Mesendoderm (in vitro differentiated cells): ENCODE measurements at regions not wholly inside any gene's neighbourhood (a gene's known extent, or its start where the extent isn't known, plus 50 kb on each side); places are given as distances from the start of the nearest gene placed in this dataset.
A peak's percentile ranks its signal among the peaks of the same experiment; 100 is the strongest.

Source experiments
- DNase-seq: peaks from one replicate; pipeline ENCODE4 v3.0.0; 2013
- H2AK5ac ChIP-seq: 2 replicates; pipeline ENCODE4 v1.6.1; 2013; ENCODE audit warnings: low read length, inconsistent platforms
- H2BK120ac ChIP-seq: 2 replicates; pipeline ENCODE4 v1.6.1; 2013; ENCODE audit warnings: low read depth, mild to moderate bottlenecking, low read length, moderate library complexity, mixed read lengths
- H2BK15ac ChIP-seq: replicated peaks from 2 replicates; pipeline ENCODE4 v1.6.1; 2013; ENCODE audit warnings: low read depth, mild to moderate bottlenecking, moderate library complexity
- H2BK5ac ChIP-seq: 2 replicates; pipeline ENCODE4 v1.6.1; 2013; ENCODE audit warnings: low read length, inconsistent platforms
- H3K18ac ChIP-seq: 2 replicates; pipeline ENCODE4 v1.6.1; 2013; ENCODE audit warnings: mild to moderate bottlenecking, low read length, mixed read lengths
- H3K23ac ChIP-seq: one replicate; pipeline ENCODE4 v1.6.1; 2013; ENCODE audit warnings: low read length
- H3K27ac ChIP-seq: 2 replicates; pipeline ENCODE4 v1.5.1; 2013; ENCODE audit warnings: low read depth, mild to moderate bottlenecking, inconsistent platforms, low read length, moderate library complexity
- H3K27me3 ChIP-seq: 2 replicates; pipeline ENCODE4 v1.6.1; 2013; ENCODE audit warnings: low read length, control low read depth, mild to moderate bottlenecking, inconsistent platforms; ENCODE audit not compliant: insufficient read depth, poor library complexity
- H3K36me3 ChIP-seq: 2 replicates; pipeline ENCODE4 v1.6.1; 2013; ENCODE audit warnings: low read length, inconsistent platforms; ENCODE audit not compliant: control insufficient read depth, insufficient read depth
- H3K4ac ChIP-seq: one replicate; pipeline ENCODE4 v1.6.1; 2013; ENCODE audit warnings: low read depth, mild to moderate bottlenecking, low read length, moderate library complexity
- H3K4me1 ChIP-seq: 2 replicates; pipeline ENCODE4 v1.6.1; 2013; ENCODE audit warnings: low read depth, low read length, inconsistent platforms; ENCODE audit not compliant: control insufficient read depth
- H3K4me2 ChIP-seq: 2 replicates; pipeline ENCODE4 v1.6.1; 2013; ENCODE audit warnings: low read length
- H3K4me3 ChIP-seq: 2 replicates; pipeline ENCODE4 v1.5.1; 2013; ENCODE audit warnings: mild to moderate bottlenecking, low read length
- H3K56ac ChIP-seq: one replicate; pipeline ENCODE4 v1.6.1; 2013; ENCODE audit warnings: low read length
- H3K79me1 ChIP-seq: 2 replicates; pipeline ENCODE4 v1.6.1; 2013; ENCODE audit warnings: low read length, inconsistent platforms
- H3K79me2 ChIP-seq: 2 replicates; pipeline ENCODE4 v1.6.1; 2013; ENCODE audit warnings: mild to moderate bottlenecking, low read length; ENCODE audit not compliant: control insufficient read depth, insufficient read depth
- H3K9ac ChIP-seq: 2 replicates; pipeline ENCODE4 v1.6.1; 2013; ENCODE audit warnings: low read length, inconsistent platforms
- H4K5ac ChIP-seq: one replicate; pipeline ENCODE4 v1.6.1; 2013; ENCODE audit warnings: low read length
- H4K8ac ChIP-seq: one replicate; pipeline ENCODE4 v1.6.1; 2013; ENCODE audit warnings: low read depth, mild to moderate bottlenecking, control low read depth, low read length, moderate library complexity
- WGBS: extraction: QIAGEN DNeasy Blood & Tissue Kit; methylation state at CpG from one replicate; pipeline ENCODE4 v1.1.7; 2013; ENCODE audit warnings: low lambda C conversion rate, missing lambda C conversion rate; ENCODE audit not compliant: insufficient coverage; ENCODE audit errors: extremely low coverage; 5-methylcytosine and 5-hydroxymethylcytosine counted together

DNA sequence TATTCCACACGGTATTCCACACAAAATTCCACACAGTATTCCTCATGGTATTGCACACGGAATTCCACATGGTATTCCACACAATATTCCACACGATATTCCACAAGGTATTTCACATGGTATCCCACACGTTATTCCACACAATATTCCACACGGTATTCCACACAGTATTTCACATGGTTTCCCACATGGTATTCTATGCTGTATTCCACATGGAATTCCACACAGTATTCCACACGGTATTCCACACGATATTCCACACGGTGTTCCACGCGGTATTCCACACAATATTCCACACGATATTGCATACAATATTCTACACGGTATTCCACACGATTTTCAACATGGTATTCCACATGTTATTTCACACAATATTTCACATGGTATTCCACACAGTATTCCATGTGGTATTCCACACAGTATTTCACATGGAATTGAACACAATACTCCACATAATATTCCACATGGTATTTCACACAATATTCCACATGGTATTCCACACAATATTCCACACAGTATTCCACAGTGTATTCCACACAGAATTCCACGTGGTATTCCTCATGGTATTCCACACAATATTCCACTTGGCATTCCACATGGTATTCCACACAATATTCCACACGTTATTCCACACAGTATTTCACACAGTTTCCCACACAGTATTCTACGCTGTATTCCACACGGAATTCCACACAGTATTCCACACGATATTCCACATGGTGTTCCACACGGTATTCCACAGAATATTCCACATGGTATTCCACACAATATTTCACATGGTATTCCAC, 136.0 kb upstream of the CHST15 start:
- H3K4me2 ChIP-seq, result no peak overlapping the region
- no peak overlapping the region for H3K4ac ChIP-seq
- H3K79me2 ChIP-seq, result no peaks in the 10 kb centered on the region
- no peak overlapping the region for H3K4me3 ChIP-seq
- no peaks in the 10 kb centered on the region for H3K4me1 ChIP-seq
- H2BK15ac ChIP-seq, result no peak overlapping the region
- no peaks in the 10 kb centered on the region for H3K79me1 ChIP-seq
- H3K23ac ChIP-seq, result no peak overlapping the region
- no peak overlapping the region for H3K56ac ChIP-seq
- no peak overlapping the region for H4K5ac ChIP-seq
- H3K27me3 ChIP-seq, result no peaks in the 10 kb centered on the region
- H2BK5ac ChIP-seq, result no peak overlapping the region
- no peak overlapping the region for H3K27ac ChIP-seq
- no peak overlapping the region for H3K9ac ChIP-seq
- no peak overlapping the region for H4K8ac ChIP-seq
- no peak overlapping the region for H2AK5ac ChIP-seq
- no CpG with 5 or more reads among the region's 19 CpGs for WGBS
- no peak for DNase-seq
- H3K36me3 ChIP-seq, result no peaks in the 10 kb centered on the region
- no peak overlapping the region for H2BK120ac ChIP-seq
- no peak overlapping the region for H3K18ac ChIP-seq

GRCh38 chr10:124228471-124228870, 135.1 kb upstream of the CHST15 start:
- no peak overlapping the region for H2BK5ac ChIP-seq
- no peaks in the 10 kb centered on the region for H3K79me2 ChIP-seq
- H3K36me3 ChIP-seq, result no peaks in the 10 kb centered on the region
- H3K9ac ChIP-seq, result no peak overlapping the region
- no peak overlapping the region for H4K8ac ChIP-seq
- no peak overlapping the region for H3K56ac ChIP-seq
- no peak overlapping the region for H2AK5ac ChIP-seq
- WGBS, result no CpG with 5 or more reads among the region's 2 CpGs
- H3K18ac ChIP-seq, result no peak overlapping the region
- no peak overlapping the region for H3K4me2 ChIP-seq
- no peak overlapping the region for H2BK120ac ChIP-seq
- no peaks in the 10 kb centered on the region for H3K4me1 ChIP-seq
- H3K27me3 ChIP-seq, result no peaks in the 10 kb centered on the region
- H3K27ac ChIP-seq, result no peak overlapping the region
- no peak overlapping the region for H2BK15ac ChIP-seq
- DNase-seq, result no peak
- H3K79me1 ChIP-seq, result no peaks in the 10 kb centered on the region
- H4K5ac ChIP-seq, result no peak overlapping the region
- H3K23ac ChIP-seq, result no peak overlapping the region
- no peak overlapping the region for H3K4ac ChIP-seq
- no peak overlapping the region for H3K4me3 ChIP-seq

GRCh38 chr10:124227988-124228387, 134.6 kb upstream of the CHST15 start:
- Histone ChIP-seq H3K79me2 (no peaks in the 10 kb centered on the region), H3K4me3 (no peak overlapping the region), H3K27me3 (no peaks in the 10 kb centered on the region), H3K4ac (no peak overlapping the region), H3K56ac (no peak overlapping the region), H2AK5ac (no peak overlapping the region), H3K27ac (no peak overlapping the region), H3K36me3 (no peaks in the 10 kb centered on the region), H4K5ac (no peak overlapping the region), H3K4me1 (no peaks in the 10 kb centered on the region), H2BK5ac (no peak overlapping the region), H3K79me1 (no peaks in the 10 kb centered on the region), H3K23ac (no peak overlapping the region), H3K9ac (no peak overlapping the region), H2BK120ac (no peak overlapping the region), H2BK15ac (no peak overlapping the region), H4K8ac (no peak overlapping the region), H3K4me2 (no peak overlapping the region), H3K18ac (no peak overlapping the region)
- WGBS, result no CpG with 5 or more reads among the region's 2 CpGs
- no peak for DNase-seq

DNA sequence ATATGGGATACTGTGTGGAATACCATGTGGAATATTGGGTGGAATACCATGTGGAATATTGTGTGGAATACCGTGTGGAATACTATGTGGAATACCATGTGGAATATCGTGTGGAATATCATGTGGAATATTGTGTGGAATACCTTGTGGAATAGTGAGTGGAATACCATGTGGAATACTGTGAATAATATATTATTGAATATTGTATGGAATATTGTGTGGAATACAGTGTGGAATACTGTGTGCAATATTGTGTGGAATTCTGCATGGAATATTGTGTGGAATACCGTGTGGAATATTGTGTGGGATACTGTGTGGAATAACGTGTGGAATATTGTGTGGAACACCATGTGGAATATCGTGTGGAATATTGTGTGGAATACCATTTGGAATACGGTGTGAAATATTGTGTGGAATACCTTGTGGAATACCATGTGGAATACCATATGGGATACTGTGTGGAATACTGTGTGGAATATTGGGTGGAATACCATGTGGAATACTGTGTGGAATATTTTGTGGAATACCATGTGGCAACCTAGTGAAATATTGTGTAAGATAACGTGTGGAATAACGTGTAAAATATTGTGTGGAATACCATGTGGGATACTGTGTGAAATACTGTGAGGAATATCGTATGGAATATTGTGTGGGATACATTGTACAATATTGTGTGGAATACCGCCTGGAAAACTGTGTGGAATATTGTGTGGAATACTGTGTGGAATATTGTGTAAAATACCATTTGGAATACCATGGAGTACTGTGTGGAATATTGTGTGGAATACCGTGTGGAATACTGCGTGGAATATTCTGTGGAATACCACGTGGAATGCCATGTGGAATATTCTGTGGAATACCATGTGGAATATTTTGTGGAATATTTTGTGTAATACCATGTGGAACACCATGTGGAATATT, 133.9 kb upstream of the CHST15 start:
- Histone ChIP-seq H3K4me3 (peak overlapping the region; percentile 10), H3K79me1 (no peaks in the 10 kb centered on the region), H3K4ac (no peak overlapping the region), H3K79me2 (no peaks in the 10 kb centered on the region), H2BK15ac (no peak overlapping the region), H3K27ac (no peak overlapping the region), H3K4me1 (no peaks in the 10 kb centered on the region), H3K27me3 (no peaks in the 10 kb centered on the region), H2BK120ac (no peak overlapping the region), H2AK5ac (no peak overlapping the region), H3K56ac (no peak overlapping the region), H3K9ac (no peak overlapping the region), H3K18ac (no peak overlapping the region), H4K5ac (no peak overlapping the region), H3K23ac (no peak overlapping the region), H3K36me3 (no peaks in the 10 kb centered on the region), H4K8ac (no peak overlapping the region), H2BK5ac (no peak overlapping the region), H3K4me2 (no peak overlapping the region)
- WGBS, result 100% methylated on average over 3 of the region's 13 CpGs
- DNase-seq, result no peak

GRCh38 chr10:124226271-124227054, 133.1 kb upstream of the CHST15 start:
- Histone ChIP-seq H2AK5ac (no peak overlapping the region), H3K27ac (no peak overlapping the region), H3K4me3 (no peak overlapping the region), H3K79me2 (no peaks in the 10 kb centered on the region), H3K23ac (no peak overlapping the region), H4K5ac (no peak overlapping the region), H3K4me2 (no peak overlapping the region), H3K56ac (no peak overlapping the region), H3K4me1 (no peaks in the 10 kb centered on the region), H2BK120ac (no peak overlapping the region), H3K9ac (no peak overlapping the region), H3K79me1 (no peaks in the 10 kb centered on the region), H3K27me3 (no peaks in the 10 kb centered on the region), H2BK5ac (no peak overlapping the region), H3K4ac (no peak overlapping the region), H3K18ac (no peak overlapping the region), H2BK15ac (no peak overlapping the region), H4K8ac (no peak overlapping the region), H3K36me3 (no peaks in the 10 kb centered on the region)
- 100% methylated on average over 2 of the region's 18 CpGs for WGBS
- DNase-seq, result no peak
